ENCODE measurements at regions not wholly inside any gene's neighbourhood (a gene's known extent, or its start where the extent isn't known, plus 50 kb on each side); places are given as distances from the start of the nearest gene placed in this dataset.
"Not testable (repeated sequence)": the region's sequence is repeated elsewhere in the genome, so short reads cannot be mapped to it uniquely, and the experiment has no call there.

DNA sequence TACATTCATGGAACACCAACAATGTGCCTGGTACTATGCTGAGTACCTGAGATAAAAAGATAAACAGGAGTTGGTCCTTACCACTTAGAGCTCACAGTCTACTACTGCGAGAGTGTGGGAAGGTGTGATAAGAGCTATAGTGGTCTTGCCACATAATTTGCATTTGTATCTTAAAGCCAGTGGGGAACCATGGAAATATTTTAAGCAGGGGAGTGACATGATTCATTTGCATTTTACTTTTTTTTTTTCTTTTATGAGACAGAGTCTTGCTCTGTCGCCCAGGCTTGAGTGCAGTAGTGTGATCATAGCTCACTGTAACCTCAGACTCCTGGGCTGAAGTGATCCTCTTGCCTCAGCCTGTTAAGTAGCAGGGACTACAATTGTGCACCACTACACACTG, 53.6 kb downstream of the SRGAP2 start:
- POLR2A ChIA-PET; DNase-seq (ENCODE audit: extremely low spot score); CTCF ChIA-PET: not testable (repeated sequence)

DNA sequence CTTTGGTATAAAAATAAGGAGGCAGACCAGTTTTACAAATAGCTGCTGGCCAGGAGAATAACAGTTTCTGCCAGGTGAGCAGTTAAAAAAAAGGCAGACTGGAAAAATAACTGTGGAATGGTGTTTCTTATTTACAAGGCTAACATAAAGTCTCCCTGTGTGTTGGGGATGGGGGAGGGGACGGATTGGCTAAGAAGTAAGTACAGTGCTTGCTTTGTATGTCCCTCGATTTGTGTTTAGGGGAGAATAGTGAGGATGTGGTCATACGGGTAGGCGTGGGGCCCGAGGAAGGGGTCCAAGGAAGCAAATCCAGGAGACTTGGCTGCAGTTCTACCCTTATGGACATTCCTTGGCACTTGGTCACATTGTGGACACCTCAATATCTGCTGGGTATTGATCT, 58.1 kb downstream of the SRGAP2 start:
- POLR2A ChIA-PET; CTCF ChIA-PET; DNase-seq (ENCODE audit: extremely low spot score): not testable (repeated sequence)

DNA sequence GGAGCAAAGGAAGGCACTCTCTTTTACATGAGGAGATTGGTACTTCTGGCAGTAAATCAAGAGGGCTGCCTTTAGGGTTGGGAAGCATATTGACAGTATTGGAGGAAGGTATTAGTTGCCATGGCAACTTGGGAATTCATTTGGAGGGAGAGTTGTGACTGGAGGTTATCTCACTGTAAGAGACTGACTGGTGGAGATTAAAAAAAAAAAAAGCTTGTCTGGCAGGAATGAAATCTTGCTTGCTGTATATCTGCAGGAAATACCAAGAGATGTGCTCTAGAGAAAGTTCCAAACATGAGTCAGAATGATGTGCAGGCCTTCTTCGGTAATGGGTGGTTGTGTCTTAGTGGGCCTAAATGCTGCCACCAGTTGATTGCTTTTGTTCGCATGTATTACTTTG, 59.1 kb downstream of the SRGAP2 start:
- POLR2A ChIA-PET; DNase-seq (ENCODE audit: extremely low spot score); CTCF ChIA-PET: not testable (repeated sequence)

DNA sequence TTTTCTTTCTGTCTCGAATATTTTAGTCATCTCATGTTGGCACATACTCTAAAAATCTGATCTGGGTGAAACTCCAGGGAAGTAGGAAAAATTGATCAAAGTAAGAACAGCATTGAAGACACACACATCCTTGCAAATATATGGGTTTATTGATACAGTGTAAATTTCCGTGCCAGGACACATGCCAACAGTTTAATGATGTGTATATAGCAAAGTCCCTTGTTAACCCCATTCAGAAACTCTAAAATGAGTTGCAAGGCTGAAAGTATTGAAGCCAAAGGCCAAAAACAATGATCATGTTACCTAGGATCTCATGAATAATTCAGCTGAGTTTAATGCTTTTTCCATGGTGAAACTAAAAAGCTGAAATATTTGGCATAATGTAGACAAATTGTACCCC, 61.6 kb downstream of the SRGAP2 start:
- DNase-seq (ENCODE audit: extremely low spot score); CTCF ChIA-PET; POLR2A ChIA-PET: not testable (repeated sequence)

DNA sequence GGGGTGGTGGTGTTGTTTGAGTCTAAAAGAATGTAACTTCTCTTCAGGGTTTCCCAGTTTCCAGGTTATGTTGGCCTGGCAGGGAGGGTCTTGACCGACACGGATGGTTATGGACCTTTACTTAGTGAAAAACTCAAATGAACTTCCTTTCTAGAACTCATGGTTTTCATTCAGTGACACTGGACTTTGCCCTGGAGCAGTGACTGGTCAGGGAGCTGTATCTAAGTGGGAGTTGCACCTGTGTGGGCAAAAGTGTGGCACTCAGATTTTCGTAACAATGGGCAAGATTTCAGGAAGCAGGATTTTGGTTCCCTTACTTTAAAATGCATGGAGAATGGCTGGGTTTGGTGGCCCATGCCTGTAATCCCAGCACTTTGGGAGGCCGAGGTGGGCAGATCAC, 67.8 kb downstream of the SRGAP2 start:
- DNase-seq (ENCODE audit: extremely low spot score); CTCF ChIA-PET; POLR2A ChIA-PET: not testable (repeated sequence)

DNA sequence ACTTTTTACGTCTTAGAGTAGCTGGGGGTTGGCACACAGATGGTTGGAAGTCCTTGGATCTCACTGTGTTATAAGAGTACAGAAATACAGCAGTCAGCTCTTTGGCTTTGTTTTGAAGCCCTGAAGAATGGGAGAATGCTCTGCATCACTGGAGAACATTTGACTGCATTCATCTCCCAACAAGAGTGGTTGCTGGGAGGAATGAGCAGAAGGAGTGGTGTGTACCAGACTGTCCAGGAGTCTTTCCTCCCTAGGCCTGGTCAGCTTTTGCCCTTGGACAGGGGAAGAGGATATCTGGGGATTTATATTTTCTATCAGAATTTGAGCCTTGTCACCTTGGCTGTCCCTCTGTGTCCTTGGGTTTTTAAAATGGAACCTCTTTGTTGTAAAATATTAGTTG, 69.8 kb downstream of the SRGAP2 start:
- POLR2A ChIA-PET; DNase-seq (ENCODE audit: extremely low spot score); CTCF ChIA-PET: not testable (repeated sequence)

DNA sequence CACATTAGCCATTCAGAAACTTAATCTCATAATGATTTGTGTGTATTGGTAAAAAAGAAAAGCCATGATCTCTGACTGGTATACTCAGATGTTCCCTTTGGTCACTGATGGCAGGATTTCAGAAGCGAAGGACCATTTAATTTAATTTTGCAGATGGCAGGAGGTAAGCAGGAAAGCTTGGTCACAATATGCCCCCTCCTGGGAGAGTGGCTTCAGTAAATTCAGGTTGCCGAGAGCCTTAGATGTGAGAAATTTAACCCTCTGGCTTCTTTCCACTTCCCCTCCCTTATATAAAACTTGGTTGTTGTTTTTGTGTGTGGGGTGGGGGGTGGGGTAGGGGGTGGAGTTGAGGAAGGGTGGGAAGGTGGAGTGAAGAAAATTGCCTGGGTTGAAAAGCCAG, 72.8 kb downstream of the SRGAP2 start:
- POLR2A ChIA-PET; DNase-seq (ENCODE audit: extremely low spot score); CTCF ChIA-PET: not testable (repeated sequence)

DNA sequence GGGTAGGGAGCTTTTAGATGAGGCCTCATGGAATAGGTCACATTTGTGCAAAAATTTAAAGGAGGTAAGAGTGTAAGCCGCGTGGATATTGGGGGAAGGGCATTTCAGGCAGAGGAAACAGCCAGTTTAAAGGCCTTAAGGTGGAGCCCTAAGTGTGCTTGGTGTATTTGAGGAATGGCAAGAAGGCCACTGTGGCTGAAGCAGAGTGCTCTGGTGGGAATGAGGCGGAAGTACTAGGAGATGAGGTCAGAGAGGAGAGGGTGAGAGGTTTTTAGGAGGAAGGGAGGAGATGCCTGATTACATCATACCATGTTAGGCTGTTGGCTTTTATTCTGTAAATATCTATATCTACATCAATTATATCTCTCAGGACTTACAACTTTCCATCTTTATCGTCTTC, 75.3 kb downstream of the SRGAP2 start:
- CTCF ChIA-PET, POLR2A ChIA-PET: not testable (repeated sequence)

DNA sequence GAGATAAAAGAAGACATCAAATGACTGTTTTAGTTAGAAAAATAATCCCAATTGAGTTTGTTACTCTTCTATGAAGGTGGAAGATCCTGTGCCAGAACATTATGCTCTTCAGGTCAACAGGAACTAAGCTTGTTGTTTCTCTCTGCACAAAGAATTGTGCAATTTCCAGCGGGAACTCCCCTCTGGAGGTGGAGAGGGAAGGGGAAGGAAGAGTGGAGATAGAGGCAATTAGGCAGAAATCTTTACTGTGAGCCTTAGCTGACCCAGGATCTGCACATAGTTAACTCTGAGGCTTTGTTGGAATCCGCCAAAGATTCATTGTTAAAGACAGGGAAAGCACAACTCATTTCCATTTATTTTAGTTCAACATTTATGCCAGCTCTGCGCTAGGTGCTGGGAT, 77.3 kb downstream of the SRGAP2 start:
- CTCF ChIA-PET; POLR2A ChIA-PET; DNase-seq (ENCODE audit: extremely low spot score): not testable (repeated sequence)

More for the DNA sequence above, 75.3 kb downstream of the SRGAP2 start:
- DNase-seq (ENCODE audit: extremely low spot score) = not testable (repeated sequence)

DNA sequence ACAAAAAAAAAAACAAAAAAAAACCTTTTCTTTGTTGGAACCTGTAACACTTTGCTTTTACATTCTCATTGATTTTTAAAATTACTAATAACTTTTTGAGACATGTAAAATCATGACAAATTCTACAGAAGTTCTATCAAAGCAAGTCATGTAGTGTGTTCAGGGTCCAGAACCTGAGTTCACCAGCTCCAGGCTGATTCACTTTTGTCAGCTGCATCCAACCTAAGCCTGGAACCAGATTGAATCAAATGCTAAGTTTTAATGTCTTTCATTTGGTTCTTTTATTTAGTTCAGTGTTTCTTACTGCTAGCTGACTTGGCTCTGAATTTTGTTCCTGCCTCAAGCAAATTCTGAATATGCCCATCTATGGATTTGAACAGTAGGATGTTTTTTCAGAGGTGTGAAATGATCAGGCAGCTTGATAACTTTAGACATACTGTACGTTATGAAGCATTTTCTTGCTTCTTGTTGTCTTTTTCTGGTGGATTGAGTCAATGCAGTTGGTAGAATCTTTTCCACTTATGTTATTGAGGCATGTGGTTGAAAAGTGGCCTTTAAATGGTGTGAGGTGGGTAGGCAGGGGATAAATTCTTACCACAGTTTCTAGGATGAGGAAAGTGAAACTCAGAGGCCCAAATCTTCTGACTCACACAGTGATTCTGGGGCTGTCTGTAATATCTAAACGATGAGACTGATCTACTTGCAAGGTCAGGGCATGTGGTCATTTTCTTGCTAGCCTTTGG, 78.7 kb downstream of the SRGAP2 start:
- CTCF ChIA-PET; POLR2A ChIA-PET; DNase-seq (ENCODE audit: extremely low spot score): not testable (repeated sequence)

DNA sequence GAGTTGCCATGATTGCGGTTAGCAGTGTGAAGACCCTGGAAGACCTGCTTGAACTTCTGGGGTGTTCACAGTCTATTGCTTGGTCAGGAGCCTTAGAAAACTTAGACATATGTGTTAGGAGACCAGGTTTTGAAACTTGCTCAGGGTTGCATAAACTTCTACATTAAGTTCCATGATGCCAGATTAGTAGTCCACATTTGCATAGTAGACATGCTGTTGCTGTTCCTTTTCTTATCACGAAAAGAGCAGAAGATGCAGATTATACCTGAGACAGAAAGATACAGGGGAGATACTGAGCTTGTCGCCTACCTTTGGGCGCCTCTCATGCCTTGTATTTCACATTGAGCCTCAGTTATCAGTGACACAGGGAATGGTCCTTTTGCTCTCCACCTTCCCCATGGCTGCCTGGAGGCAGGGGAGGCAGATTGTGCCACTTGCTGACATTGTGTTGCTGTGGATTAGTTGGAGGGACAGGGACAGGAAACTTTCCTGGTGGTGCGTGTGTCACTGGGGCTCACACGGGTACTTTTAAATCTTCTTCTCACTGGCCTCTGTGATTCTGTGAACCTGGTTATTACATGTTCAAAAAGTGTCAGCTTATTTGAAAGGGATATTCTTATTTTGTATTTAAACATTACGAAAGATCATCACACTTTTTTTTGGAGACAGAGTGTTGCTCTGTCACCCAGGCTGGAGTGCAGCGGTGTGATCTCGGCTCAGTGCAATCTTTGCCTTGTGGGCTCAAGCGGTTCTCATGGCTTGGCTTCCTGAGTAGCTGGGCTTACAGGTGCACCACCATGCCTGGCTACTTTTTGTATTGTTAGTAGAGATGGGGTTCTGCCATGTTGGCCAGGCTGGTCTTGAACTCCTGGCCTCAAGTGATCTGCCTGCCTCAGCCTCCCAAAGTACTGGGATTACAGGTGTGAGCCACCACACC, 82.0 kb downstream of the SRGAP2 start:
- POLR2A ChIA-PET; CTCF ChIA-PET; DNase-seq (ENCODE audit: extremely low spot score): not testable (repeated sequence)

DNA sequence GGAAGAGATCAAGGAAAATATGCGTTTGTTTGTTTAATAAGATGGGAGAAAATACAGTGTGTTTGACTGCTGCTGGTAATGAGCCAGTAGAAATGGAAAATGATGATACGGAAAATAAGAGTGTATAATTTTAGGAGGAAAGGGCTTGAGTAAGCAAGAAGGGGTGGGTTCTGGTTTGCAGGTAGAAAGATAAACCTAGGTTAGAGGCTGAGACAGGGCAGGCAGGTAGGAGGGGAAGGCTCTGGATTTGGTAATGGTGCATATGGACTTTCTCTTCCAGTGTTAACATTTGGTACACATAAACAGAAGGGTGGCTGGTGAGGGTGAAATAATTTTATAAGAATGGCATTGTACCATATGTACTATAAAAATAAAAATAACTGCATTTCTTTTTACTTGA, 84.4 kb downstream of the SRGAP2 start:
- POLR2A ChIA-PET; CTCF ChIA-PET; DNase-seq (ENCODE audit: extremely low spot score): not testable (repeated sequence)

DNA sequence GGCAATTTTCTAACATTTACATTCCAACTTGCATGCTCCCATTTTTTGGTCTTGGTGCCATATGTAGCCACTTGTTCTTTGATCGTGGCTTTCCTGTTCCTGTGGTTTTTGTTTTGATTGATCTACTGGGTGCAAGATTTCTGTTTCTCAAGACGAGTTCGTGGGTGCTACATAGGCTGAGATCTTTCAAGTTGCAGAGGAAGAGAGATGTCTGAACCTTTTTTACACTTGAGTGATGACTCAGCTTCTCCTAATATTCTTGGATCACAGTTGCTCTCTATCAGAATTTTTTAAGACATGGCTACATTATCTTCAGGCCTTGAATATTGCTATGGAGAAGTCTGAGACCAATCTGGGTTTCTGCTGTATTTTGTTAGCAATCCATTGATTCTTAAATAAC, 85.1 kb downstream of the SRGAP2 start:
- CTCF ChIA-PET; DNase-seq (ENCODE audit: extremely low spot score); POLR2A ChIA-PET: not testable (repeated sequence)

DNA sequence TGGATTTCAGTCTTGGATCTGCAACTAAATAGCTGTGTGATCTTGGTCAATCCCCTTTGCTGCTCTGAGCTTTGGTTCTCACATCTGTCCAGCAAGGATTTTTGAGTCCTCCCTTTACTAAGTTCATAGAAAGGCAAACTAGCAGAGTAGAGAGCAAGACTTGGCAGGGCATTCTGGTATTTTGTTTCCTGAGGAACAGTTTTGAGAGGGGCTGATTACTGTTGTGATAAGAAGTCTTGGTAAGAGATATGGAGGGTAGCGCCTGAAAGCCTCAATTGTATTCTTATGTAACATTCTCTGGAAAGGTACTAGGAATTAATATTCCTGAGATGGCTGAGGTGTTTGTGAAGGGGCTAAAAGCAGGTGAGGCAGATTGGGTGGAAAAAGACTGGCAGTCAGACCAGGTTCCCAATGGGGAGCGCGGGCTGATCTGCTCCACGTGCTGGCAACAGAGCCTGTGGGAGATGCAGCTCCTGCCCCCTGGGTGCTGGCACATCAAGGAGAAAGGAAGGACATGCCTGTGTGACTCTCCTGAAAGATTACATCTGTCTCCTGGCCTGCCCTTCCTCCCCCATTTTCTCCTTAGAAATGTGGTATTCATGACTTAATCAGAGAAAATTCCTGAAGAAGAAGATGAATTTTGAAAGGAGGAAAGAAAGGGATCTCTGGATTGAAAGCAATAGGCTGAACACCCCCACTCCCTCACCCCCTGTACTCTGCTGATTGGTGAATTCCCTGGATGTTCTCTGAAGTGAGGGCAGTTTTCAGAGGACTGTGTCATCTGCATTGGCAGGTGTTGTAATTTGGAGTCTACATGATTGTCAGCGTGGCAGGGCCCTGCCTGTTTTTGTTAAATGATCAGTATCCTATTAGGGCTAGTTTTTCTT, 94.0 kb downstream of the SRGAP2 start:
- POLR2A ChIA-PET; CTCF ChIA-PET; DNase-seq (ENCODE audit: extremely low spot score): not testable (repeated sequence)

DNA sequence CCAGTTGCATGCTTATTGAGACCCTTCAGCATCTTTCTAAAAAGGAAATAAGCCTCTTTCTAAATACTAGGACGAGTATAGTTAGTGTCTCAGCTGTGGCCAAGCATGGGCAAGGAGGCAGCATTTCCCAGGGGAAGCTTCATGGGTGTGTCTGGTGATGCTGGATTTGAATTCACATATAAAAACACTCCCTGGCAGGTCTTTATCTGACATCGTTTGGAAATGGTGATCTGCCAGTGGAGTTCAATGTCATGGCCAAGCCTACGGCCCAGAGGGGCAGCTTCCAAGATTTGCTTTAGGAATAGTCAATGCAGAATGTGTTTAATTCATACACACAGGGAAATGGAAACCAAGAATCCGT, 94.7 kb downstream of the SRGAP2 start:
- POLR2A ChIA-PET, CTCF ChIA-PET: not testable (repeated sequence)

DNA sequence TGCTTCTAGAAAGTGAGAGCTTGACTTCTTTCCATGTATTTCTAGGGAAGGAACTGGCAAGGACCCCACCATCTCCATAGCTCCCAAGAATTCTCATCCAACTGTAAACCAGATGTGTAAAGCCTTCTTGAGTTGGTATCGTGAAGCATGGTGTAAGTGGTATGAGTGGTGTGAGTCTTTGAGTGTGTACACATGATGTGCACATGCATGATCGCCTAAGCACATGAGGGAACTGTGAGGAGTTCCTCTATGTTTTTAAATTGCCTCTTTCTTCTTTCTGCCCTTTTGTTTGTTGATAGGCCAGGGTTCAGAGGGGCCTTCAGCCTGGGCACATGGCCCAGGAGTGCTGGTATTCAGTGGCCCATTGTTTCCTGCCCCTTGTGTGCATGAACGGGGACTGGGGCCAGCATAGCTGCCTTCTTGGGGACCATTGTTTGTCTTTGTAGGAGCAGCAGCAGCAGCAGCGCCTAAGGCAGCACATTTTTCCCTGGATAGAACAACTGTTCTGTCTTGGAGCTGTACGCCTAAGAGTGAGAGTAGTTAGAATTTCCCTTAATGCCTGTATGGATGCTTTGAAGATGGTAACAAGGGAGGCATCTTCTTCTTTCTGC, 95.9 kb downstream of the SRGAP2 start:
- DNase-seq (ENCODE audit: extremely low spot score); POLR2A ChIA-PET; CTCF ChIA-PET: not testable (repeated sequence)

More for the DNA sequence above, 94.7 kb downstream of the SRGAP2 start:
- not testable (repeated sequence) for DNase-seq (ENCODE audit: extremely low spot score)

DNA sequence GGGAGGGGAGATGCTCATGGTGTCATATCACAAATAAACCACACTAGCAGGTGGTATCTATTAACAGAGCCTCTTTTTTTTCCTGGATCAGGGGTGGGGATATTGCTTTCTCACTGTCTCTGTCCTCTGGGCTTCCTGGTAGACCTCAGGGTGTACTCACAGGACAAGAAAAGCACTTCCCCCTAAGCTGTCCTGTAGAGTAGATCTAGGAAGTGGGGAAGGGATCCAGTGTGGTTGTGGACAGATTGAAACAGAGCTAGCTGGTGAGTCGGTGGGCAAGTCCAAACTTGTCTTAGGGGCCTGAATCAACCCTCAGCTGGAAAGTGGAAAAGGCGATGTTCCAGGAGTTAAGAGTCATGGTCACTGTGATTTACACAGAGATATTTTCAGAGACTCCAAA, 96.6 kb downstream of the SRGAP2 start:
- CTCF ChIA-PET; DNase-seq (ENCODE audit: extremely low spot score); POLR2A ChIA-PET: not testable (repeated sequence)

DNA sequence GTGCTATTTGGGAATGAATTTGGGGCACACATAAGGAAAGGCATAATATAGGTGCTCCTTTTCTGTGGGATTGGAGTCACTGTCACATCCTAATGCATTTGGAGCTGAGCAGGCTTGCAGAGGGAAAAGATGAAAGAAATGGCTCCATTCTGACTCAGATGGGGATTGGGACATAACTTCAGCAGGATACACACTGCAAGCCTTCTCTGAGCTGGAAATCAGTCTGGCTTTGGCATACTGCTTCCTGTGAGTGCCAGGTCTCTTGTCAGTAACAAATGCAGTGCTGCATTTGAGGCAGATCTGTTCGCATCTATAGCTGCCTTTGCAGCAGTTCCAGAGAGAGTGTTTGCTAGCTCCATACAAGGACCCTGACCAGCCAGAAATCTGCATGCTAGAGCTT, 98.7 kb downstream of the SRGAP2 start:
- CTCF ChIA-PET; DNase-seq (ENCODE audit: extremely low spot score); POLR2A ChIA-PET: not testable (repeated sequence)

DNA sequence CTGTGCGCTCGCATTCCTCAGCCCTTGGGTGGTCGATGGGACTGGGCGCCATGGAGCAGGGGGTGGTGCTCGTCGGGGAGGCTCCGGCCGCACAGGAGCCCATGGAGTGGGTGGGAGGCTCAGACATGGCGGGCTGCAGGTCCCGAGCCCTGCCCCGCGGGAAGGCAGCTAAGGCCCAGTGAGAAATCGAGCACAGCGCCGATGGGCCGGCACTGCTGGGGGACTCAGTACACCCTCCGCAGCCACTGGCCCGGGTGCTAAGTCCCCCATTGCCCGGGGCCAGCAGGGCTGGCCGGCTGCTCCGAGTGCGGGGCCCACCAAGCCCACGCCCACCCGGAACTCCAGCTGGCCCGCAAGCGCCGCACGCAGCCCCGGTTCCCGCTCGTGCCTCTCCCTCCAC, 104.1 kb downstream of the SRGAP2 start:
- DNase-seq (ENCODE audit: extremely low spot score); POLR2A ChIA-PET; CTCF ChIA-PET: not testable (repeated sequence)

Measured in HEK293T (cell line).